Stimulated activated CD4-positive, alpha-beta T cell treated with anti-CD3 and anti-CD28 coated beads, Interleukin-12 subunit alpha, Interleukin-12 subunit beta, amount 100 ng/mL, for 48 hours (primary cell): ENCODE measurements at regions not wholly inside any gene's neighbourhood (a gene's known extent, or its start where the extent isn't known, plus 50 kb on each side); places are given as distances from the start of the nearest gene placed in this dataset.
"Not testable (repeated sequence)": the region's sequence is repeated elsewhere in the genome, so short reads cannot be mapped to it uniquely, and the experiment has no call there.

Experiments used
- DNase-seq, 3 donors: peaks; one replicate each; pipeline ENCODE4 v3.0.0-alpha.2; 2020; ENCODE audit warnings: low read depth in 2 of 3, low spot score in 1 of 3

DNA sequence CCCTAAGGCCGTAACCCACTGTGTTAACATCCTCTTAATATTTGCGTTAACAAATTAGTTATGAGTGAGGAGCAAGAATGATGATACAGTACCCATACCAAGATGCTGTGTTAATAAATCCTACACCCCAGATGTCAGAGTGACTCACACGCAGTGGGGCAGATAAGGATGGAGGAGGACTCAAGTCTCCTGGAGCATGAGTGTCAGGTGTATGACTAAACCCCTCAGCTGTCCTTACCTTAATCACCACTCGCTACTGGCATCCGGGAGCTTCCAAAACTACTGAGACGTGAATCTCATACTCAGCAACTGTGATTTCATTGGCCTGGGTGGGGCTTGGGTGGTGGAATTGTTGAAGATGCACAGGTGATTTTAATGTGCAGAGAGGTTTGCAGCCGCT, 131.3 kb upstream of the MTHFD1L start:
- no peak for DNase-seq

DNA sequence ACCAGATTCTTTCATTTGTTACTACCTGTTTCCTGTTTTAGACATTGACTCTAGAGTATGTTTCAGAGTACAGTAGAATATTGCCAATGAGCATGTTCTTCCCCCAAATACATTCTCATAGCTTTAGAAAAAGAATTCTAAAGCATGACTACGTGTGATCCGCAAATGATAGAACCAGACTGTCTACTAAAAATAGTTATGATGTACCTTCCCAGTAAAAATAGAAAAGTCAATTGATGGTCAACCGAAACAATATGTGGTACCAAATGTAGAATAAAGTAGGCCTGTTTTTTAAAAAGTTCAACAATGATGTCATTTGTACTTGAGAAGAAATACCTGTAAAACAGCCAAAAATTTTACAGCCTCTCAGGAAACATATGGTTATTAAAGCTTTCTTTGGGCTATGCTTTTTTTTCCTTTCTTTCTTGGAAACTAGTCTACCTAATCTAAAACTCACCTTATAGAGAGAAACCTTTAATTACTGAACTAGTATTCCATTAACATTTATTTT, 130.1 kb upstream of the MTHFD1L start:
- no peak for DNase-seq

DNA sequence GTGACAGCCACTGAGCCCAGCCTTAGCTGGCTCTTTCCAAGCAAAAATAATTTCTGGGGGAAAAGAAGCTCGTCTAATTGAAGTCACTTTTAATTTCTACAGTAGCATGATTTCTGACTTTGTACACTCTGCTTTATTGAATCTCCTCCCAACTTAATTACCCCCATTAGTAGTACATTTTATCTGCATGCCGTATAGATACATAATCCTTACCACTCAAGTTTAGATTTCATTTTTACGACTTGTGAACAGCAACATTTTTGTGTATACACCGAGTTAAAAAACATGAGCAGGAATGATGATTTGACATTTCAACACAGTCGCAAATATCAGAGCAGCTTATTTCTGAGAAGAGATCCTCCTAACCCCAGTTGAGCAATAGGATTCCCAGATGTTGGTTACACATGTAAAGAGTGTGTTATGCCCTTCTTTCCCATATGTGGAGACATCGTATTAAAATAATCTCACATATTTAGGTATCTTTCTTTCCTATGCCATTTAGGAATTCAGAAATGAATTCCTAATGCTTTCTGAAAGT, 127.3 kb upstream of the MTHFD1L start:
- DNase-seq: no peak

DNA sequence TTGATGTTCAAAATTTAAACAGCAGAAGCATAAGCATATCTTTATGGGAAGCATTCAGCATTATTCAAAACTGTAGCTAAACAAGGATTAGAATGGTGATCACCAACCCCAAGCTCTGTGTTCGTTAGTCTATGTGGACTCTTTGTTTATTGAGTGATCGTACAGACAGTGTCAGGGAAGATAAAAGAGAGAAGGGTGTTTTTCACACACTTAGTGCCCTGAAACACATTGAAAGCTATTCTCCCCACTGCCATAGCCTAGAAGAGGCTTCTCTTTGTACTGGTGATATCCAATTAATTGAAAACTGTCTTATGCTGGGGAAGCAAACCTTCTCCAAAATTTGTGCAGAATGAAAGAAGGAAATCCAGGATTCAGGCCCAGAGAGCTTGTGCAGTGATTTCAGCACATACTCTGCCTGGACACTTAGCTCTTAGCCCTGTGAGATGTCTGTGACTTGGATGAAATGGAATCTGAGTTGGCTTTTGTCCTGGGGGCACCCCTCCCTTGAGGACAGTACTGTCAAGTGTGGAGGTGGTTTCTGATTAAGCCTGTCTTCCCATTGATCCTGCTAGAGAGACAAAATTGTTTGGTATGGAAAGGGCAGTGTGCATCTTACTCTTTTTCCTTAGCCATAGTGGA, 125.7 kb upstream of the MTHFD1L start:
- DNase-seq: no peak

DNA sequence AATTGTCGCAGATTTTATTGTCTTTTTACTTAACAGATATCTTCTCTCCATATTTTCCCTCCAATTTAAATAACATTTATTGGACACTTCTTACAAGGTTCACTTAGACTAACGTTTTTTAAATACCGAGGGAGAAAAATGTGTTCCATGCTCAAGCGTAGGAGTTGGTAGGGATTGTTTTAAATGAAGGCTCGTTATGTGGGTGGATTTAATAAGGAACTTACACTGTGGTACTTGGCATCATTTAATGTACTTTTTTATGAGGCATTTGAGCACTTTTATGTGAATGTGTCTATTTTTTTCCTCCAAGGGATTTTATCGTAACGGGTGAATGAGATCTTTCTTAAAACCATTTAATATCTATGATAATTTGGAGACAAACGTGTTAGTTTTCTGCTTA, 125.0 kb upstream of the MTHFD1L start:
- no peak for DNase-seq

DNA sequence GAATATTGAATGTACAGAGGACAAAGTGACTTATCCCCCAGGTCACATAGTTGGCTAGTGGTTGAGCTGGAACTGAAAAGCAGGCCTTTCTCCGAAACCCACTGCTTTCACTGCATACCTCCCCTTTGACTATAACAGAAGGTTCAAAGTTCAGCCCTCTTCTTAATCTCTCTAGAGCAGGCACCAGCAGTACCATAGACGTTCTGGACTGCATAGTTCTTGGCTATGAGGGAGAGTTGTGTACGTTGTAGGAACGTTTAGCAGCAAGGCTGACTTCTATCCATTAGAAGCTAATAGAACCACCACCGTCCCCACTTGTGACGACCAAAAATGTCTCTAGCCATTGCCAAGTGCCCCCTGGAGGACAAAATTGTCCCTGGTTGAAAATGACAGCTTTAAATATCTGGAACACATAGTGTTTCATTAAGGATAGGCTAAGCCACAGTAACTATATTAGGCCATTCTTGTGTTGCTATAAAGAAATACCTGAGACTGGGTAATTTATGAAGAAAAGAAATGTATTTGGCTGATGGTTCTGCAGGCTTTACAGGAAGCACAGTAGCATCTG, 123.8 kb upstream of the MTHFD1L start:
- DNase-seq: peak in 1 of 3 donors; percentile 5

DNA sequence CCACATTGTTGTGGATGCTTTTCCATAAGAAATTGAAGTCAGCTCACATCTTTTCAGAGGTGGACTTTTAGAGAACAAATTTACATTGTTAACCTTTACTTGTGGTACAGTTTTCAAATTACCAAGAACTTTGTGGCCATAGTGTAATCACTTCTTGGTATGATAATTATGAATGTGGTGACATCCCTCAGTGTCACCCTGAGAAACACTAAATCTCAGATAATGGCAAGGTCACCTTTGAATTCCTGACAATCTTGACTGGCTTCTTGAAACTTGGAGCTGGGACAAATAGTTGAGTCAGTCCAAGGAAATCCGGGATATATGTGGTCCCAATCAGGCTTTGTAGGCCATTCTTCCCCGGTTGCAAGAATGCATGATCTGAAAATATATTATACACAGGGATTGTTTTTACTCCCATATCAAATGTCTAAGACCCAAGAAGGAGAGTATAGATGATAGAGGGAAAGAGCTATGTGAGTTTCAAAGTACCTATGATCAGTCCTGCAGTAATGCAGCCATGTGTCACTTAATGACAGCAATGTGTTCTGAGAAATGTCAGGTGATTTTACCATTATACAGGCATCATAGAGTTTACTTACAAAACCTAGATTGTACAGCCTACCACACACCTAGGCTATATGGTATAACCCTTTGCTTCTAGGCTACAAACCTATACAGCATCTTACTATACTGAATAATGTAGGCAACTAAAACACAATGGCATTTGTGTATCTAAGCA, 120.8 kb upstream of the MTHFD1L start:
- no peak for DNase-seq

DNA sequence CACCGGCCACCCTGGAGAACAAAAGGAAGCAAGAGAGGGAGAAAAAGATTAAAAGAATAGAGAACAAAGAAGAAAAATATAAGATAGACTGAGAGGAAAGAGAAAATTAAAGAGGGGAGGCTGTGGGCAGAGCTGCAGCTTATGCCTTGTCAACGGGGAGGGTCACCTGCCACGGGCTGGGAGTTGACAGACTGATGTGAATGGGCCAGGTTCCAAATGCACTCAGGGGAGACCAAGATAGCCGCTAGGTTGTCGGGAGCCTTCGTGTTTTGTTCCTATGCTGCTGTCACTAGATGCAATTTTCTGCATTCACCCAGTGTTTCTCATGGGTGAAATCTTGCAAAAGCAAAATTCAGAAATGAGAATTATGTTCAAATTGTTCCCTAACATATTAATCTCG, 119.6 kb upstream of the MTHFD1L start:
- DNase-seq: no peak

DNA sequence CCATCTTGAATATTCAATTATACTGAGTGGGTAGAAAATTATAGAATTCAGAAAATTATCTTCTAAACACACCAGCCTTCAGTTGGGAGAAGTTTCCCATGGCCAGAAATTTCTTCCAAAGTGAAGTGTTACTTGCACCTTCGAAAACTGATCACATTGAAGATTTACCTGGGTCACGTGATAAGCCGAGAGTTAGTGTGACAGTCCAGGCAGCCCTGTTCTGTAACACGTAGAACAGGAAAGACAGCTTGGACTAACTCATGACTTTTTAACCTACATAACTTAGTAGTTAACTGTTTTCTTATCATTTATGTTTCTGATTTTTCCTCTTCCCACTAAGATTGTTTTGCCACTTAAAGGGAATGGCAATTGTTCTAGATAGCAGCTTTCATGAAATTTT, 118.3 kb upstream of the MTHFD1L start:
- no peak for DNase-seq

DNA sequence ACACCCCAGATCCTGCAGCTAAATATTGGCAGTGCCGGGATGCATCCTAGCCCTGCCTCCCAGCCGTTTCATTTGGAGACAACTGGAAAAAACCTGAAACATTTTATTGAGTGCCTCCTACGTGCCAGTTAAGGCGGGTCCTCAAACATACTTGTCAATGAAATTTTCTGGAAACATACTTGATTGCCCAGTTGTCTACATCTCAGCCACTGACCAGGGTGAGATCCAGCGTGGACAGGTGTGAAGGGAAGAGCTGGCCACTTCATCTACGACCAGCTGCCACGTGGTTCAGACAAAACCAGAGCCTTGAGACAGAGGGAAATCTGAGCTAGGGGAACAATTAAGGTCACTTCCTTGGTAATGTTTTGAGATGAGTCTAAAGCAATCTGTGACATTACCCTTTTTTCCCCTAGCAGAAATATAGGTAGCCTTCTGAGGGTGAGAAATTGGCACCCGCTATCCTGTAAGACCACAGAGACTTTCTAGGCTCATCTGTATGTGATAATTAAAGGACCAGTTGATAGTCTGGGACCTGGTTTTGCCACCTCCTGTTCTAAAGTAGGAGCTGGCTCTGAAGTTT, 116.3 kb upstream of the MTHFD1L start:
- DNase-seq: no peak

DNA sequence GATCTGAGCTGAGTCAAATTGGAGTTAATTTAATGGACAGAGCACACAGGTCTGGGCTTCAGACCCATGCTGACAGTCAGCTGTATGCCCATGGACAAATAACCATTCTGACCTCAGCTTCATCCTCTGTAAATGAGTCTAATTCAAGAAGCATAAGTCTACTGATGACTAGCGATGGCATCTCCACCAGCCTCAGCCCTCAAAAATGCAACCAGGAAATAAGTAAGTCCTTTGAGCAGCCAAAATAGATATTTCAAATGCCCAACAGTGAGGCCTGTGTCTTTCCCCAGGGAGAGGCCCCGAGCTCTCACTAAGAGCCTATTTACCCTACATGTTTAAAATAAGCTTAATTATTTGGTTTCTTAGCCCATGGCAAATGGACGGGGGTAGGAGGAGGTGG, 114.2 kb upstream of the MTHFD1L start:
- no peak for DNase-seq

DNA sequence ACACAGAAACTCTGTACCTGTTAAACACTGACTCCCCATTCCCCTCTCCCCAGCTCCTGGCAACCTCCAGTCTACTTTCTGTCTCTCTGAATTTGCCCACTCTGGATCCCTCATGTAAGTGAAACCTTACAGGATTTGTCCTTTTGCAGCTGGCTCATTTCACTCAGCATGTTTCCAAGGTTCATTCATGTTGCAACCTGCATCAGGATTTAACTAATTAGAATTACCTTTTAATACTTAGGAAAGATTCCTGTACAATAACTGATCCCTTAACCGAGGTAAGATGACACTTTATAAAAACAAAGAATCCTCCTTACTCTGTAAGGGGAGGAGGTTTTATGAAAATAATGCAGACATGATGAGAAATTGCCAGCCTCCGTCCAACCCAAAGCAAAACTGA, 113.1 kb upstream of the MTHFD1L start:
- DNase-seq: no peak

DNA sequence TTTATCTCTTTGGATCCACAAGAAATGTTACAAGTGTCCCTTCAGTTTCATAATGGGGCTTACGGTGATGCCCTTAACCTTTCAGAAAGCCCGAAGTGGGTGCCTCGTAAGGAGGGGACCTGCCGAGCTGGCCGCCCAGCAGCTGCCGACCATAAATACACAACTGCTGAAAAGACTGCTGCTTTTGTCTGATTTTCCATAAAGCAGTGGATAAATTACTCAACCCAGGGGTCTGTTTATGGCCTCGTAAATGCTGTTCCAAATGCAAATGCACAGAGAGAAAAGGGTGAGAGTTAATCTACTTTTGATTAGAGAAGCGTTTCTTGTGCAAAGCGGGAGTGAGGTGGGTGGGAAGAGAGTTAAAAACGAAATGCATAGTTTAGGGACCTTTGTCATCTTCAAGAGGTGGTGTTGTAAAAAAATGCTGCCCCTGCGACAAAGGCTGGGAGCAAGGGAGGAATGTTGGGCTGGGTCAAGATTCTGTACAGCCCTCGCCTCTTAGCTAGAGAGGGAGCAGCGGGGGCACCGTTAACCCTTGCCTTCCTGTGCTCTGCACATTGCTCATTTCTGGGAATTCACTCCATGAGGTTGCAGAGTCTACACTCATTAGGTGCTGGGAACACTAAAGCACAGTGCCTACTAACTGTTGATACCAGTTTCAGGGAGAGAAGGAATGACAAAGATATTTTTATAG, 112.0 kb upstream of the MTHFD1L start:
- no peak for DNase-seq

DNA sequence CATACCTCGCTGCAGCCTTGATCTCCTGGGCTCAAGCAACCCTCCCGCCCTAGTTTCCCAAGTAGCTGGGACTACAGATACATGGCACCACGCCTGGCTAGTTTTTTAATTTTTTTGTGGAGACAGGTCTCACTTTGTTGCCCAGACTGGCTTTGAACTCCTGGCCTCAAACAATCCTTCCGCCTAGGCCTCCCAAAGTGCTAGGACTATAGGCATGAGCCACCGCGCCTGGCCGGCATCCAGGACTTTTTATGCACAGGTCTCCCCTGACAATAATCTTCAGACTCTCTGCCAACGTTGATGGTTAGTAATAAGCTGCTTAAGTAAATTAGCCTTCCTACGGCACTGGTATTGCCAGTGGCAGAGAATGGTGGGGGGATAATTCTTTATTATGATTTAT, 110.5 kb upstream of the MTHFD1L start:
- no peak for DNase-seq

DNA sequence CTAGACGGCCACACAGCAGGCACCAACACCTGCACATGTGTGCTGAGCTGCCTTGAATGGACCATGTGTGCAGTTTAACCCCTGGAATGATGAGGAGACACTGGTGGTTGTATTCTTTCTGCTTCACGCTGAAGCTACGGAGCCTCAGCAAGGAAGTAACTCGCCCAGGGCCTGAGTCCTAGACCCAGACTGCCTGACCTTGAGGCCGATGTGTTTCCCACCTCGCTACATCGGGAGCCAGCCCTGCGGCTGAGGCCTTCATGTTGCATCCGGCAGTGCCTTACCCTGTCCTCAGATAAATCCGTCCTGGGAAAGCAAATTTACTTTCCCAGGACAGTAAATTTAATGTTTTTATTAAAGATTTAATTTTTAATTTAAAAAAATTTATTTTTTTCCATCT, 110.0 kb upstream of the MTHFD1L start:
- no peak for DNase-seq

DNA sequence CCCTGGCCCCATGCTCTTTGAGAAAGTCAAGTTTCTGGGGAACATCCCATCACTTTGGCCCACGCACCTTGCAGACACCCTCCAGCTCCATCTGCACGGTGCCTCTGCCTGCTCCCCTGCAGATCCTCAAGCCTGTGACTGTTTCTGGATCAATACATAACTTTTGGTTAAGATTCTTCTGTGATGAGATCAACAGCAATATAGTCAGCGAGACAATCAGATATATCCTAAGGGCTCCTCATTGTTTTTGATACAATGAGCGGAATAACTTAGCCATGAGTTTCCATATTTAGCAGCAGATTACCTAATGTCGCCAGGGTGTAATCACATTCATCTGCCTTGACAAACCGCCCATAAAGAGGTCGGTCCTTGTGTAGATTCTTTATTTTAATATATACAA, 109.3 kb upstream of the MTHFD1L start:
- no peak for DNase-seq

DNA sequence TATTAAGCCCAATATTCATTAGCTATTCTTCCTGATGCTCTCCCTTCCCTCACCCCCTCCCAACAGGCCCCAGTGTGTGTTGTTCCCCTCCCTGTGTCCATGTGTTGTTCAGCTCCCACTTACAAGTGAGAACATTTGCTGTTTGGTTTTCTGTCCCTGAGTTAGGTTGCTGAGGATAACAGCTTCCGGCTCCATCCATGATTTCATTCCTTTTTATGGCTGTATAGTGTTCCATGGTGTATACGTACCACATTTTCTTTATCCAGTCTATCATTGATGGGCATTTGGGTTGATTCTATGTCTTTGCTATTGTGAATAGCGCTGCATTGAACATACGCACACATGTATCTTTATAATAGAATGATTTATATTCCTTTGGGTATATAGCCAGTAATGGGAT, 107.7 kb upstream of the MTHFD1L start:
- not testable (repeated sequence) for DNase-seq

DNA sequence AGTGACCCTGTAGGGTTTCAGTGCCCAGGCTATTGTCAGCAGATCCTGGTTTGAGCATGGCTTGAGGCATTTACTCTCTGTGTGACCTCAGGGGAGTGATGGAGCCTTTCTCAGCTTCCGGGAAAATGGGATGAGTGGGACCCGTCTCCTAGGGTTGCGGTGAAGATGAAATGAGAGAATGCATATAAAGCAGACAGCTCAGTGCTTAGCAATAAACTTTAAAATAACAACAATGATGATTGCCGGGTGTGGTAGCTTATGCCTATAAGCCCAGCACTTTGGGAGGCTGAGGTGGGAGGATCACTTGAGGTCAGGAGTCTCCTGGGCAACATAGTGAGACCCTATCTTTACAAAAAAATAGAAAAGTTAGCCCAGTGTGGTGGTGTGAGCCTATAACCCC, 106.0 kb upstream of the MTHFD1L start:
- DNase-seq: no peak

DNA sequence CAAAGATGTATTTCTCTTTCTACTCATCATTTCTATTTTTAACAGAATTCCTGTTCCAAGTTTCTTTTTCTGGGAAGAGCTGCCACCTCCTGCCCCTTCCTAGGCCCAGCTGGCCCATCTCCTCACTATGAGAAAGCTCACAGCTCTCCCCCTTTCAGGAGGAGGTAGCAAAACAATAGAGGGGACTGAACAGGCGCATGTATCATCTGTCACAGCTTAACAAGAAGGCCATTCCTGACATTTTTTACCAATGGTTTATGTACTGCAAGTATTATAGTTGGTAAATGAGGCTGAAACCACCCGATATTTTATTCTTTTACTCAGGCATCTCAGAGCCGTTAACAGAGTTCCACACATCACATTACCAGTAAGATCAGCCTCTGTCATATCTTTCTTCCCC, 103.7 kb upstream of the MTHFD1L start:
- no peak for DNase-seq

DNA sequence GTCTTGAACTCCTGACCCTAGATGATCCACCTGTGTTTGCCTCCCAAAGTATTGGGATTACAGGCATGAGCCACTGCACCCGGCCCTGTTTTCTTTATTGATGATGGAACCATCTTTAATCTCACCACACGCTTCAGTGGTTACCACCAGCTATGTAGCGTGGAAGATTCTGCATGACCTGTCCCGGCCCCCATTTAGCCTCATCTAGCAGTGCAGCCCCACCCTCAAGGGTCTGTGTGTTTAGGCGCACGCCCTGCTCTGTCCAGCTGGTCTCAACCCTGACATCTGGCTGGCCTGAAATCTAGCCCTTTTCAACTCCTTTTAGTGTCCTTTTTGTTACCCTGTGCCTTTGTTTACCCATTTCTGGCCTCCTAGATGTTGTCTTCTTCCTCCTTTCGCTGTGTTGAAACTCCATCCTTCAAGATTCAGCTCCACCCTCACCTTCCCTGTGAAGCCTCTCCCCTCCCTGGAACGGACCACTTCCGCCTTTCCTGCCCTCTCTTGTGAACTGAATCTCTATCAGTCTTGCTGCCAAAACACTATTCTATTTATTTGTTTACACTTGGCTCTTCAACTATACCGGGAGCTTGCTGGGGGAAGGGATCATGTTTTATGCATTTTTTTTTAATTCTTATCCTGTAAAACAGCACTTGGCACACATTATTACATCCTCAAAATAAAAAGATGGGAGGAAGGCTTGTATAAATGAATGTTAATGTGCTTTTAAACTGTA, 101.0 kb upstream of the MTHFD1L start:
- DNase-seq: no peak
